NCI-H345 treated with DMSO at 0.1 percent for 48 hours (cell line): ENCODE measurements at regions not wholly inside any gene's neighbourhood (a gene's known extent, or its start where the extent isn't known, plus 50 kb on each side); places are given as distances from the start of the nearest gene placed in this dataset.

Source experiments
- DNase-seq: peaks from one replicate; lab custom pipeline; 2025; ENCODE audit not compliant: unreplicated experiment; lab: John Stamatoyannopoulos, UW

DNA sequence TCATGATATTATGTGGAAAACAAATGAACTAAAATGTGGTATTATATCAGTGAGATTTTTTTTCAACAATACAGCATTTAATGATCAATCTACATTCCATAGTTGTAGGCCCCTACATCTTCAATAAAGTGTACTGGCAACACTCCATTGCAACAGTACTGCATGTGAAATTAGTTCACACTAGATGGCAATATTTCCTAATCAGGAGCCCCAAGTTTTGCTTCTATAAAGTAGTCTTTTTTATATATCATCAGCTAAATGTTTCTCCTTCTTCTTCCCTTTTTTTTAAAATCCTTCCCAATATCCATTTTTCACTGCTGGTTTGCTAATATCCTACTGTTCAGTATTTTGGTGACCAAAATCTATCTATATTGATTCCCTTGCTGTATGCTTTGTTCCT, 528.3 kb upstream of the ATXN8OS start:
- peak; percentile 4 for DNase-seq

DNA sequence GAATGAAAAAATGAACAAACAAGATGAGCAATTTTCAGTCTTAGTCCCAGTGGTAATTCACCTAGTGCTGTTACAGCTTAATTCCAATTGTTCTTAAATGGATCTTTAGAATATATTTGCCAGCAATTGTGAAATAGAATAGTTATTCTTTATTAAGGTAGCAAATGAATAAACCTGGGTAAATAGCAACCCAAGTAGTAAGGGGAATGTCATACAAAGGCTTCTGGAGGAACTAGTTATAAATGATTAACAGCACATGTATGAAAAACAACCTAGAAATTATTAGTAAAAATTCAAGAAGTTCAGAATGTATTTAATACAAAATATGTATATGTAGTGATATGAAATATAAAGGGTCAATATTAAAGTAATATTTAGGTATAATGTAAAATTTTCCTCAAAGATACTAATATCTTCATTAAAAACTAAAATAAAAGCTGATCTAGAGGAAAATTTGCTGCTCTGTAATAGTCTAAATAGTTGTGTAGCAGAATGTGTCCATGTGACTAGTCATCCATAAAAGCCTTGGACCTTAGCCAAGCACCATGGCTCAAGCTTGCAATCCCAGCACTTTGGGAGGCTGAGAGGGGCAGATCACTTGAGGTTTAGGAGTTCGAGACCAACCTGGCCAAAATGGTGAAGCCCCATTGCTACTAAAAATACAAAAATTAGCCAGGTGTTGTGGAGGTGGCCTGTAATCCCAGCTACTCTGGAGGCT, 535.9 kb upstream of the ATXN8OS start:
- no peak for DNase-seq

DNA sequence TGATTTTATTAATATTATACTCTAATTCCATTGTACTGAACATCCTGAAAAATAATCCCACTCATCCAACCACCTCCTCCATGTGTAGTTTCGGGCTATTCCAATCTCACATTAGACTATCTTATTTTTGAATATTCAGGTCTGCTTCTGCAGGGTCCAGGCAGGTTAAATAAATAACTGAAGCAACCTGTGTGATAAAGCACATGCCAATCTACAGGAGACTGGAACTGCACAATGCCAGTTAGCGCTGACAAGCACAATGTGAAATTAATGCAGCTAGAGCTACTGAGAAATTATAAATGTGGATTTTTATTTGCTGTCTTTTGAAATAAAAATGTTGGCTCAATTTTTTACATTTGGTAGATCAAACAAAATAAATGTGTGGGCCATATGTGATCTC, 540.1 kb upstream of the ATXN8OS start:
- DNase-seq = no peak

GRCh38 chr13:69566104-69566716, 541.4 kb upstream of the ATXN8OS start:
- DNase-seq = no peak

GRCh38 chr13:69565334-69565733, 542.3 kb upstream of the ATXN8OS start:
- DNase-seq = no peak

DNA sequence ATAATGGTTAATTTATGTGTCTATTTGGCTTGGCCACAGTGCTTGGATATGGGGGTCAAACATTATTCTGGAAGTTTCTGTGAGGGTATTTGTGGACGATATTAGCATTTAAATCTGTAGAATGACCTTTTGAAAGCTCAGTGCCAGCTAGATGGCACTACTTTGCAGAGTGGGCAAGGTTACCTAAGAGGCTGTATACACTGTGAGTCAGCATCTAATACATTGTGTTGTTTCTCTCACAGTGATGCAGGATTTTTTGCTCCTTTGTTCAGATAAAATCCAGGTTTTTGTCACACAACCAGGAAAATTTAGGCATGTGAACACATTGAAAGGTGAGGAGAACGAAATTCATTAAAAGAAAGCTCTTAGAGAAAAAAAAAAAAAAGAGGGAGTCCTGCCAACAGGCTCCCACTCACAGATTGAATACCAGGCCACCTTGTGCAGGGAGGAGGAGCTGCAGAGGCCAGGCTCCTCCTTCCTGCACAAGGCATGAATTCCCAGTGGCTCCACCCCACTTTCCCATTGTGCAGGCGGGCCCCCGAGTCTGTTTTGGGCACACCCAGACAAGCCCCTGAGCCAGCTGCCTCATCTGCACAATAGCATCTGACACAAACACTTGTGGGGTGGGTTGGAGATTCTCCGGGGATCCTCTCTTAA, 551.0 kb upstream of the ATXN8OS start:
- DNase-seq = no peak

- DNase-seq = no peak
These were observed 553.6 kb upstream of the ATXN8OS start for GRCh38 chr13:69553976-69554375.

DNA sequence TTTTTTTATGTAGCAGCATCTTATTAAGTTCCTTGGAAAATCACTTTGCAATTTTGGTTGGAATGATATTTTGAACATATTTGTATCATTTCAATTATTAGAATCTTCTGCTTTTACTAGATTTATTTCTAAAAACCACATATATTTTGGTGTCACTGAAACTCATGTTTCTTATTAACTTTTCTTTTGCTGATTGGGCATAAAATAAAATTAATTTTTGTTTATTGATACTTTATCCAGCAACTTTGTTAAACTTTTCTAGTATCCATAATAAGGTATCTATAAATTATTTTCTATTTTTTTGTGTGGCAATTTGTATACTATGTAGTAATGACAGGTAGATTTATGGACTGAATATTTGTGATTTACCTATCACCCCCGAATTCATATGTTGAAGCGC, 556.4 kb upstream of the ATXN8OS start:
- no peak for DNase-seq

DNA sequence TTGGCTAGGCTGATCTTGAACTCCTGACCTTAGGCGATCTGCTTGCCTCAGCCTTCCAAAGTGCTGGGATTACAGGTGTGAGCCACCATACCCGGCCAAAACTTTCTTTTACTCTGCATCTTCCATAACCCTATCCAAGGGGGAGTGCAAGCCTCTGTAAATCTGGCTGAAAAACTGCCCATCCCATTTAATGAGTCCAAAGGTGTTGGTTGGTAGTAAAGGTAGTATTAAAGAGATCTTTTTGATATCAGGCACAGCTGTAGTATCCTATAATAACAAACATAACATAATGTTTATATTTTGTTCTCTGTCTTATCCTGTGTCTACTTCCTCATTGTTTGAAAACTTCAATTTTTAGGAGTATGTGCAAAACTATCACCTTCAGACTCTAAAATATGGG, 559.8 kb upstream of the ATXN8OS start:
- no peak for DNase-seq

GRCh38 chr13:69545551-69545950, 562.1 kb upstream of the ATXN8OS start:
- no peak for DNase-seq

GRCh38 chr13:69524459-69525150, 583.0 kb upstream of the ATXN8OS start:
- no peak for DNase-seq

GRCh38 chr13:69496981-69497380, 610.6 kb upstream of the ATXN8OS start:
- no peak for DNase-seq

DNA sequence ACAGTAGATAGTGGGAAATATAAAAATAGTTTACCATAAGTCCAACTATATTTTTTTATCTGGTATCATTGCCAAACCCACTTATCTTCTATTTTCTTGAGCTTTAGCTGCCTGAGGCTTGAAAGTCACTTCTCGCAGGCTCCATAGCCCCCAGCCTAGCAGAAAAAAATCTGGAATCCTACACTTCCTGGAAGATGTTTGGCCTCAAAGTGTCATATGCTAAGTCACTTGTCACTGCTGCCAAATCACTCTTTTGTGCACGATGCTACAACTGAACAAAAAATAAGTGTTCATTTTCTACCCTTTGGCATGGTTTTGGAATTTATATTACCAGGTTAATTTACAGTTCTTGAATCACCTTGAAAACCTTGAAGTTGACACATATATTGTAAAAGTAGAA, 612.5 kb upstream of the ATXN8OS start:
- no peak for DNase-seq

- no peak for DNase-seq
These were observed 620.0 kb upstream of the ATXN8OS start for GRCh38 chr13:69487576-69487975.

DNA sequence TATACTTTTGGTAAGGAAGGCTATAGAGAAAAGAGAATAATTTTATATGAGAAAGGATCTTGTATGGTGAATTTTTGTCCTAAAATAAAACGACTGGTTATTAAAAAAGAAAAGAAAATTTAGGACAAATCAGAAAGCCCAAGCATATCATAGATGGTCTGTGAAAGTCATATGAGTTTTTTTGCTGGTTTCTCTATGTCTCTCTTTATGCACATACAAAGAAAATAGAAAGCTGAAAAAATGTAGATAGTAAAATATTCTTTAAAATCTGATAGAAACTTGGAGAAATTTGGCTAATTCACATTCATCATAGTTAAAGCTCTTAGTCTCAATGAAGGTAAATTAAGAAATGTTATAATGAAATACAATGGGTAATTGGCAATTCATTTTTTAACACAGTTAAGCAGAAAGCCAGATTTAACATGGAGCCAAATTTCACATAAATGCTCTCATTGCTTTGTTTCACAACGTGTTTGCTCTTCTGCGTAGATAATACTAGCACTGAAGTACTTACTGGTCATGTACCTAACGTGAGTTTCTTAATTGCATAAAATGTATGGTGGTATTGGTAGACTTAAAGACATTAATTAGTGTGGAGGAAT, 621.5 kb upstream of the ATXN8OS start:
- no peak for DNase-seq

DNA sequence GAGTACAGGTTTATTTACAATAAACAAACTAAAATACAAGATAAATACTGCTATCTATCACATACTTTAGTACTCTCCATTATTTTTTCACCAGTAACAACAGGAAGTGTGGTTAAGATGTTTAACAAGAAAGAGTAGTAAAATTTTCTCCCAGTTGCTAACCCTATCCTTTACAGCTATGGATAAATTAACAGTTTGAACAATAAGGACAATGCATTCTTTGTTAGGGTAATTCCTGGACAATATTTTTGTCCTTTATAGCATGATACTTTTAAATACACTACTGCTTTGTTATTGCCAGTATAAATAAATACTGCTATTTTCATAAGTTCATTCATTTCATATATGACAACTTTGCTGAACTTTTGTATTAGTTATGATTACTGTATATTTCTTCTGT, 630.2 kb upstream of the ATXN8OS start:
- no peak for DNase-seq

GRCh38 chr13:69474011-69474685, 633.5 kb upstream of the ATXN8OS start:
- DNase-seq = no peak

DNA sequence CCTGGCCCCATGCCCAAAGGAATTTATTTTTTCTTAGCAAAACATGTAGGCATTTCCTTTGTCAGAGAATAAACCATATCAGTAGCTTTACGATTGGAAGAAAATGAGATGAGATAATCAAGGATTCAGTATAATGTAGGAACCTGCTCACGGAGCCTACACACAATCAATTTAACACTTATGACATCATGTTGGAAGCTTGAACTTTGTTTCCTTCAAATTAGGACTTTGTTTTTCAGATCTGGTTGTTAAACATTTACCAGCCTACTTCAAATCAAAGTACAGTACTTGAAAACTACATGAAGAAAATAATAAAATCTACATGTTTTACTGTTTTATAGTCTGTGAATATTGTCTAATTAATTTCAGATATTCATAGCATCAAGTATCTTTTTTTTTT, 639.0 kb upstream of the ATXN8OS start:
- no peak for DNase-seq

- DNase-seq = no peak
These were observed 646.2 kb upstream of the ATXN8OS start for GRCh38 chr13:69461397-69461796.

- no peak for DNase-seq
These were observed 648.3 kb upstream of the ATXN8OS start for GRCh38 chr13:69459346-69459745.

GRCh38 chr13:69458013-69458412, 649.6 kb upstream of the ATXN8OS start:
- DNase-seq = no peak
